ENCODE measurements at regions not wholly inside any gene's neighbourhood (a gene's known extent, or its start where the extent isn't known, plus 50 kb on each side); places are given as distances from the start of the nearest gene placed in this dataset.

- TF ChIP-seq CTCF (IDR thresholded peaks at IDR 0.05), result no peak
- TF ChIP-seq POLR2A (IDR thresholded peaks at IDR 0.05), result no peak
Observed at GRCh38 chrX:117607561-117607960, 509.0 kb downstream of the KLHL13 start.
